ENCODE measurements at regions not wholly inside any gene's neighbourhood (a gene's known extent, or its start where the extent isn't known, plus 50 kb on each side); places are given as distances from the start of the nearest gene placed in this dataset.

- DNase-seq (no peak), ATAC-seq (no peak)
- Histone ChIP-seq H3K79me2 (ENCODE audit: low read length) (no peaks in the 10 kb centered on the region), H3F3A (ENCODE audit: low read length, unreplicated experiment) (no peaks in the 10 kb centered on the region), H3K9ac (ENCODE audit: low read length) (no peak overlapping the region), H4K20me1 (ENCODE audit: low read length) (no peaks in the 10 kb centered on the region), H3K27ac (ENCODE audit: low read length) (no peak overlapping the region), H3K9me3 (ENCODE audit: low read length) (no peaks in the 10 kb centered on the region), H3K4me2 (ENCODE audit: low read length) (no peak overlapping the region), H3K36me3 (ENCODE audit: low read depth, low read length) (no peaks in the 10 kb centered on the region), H3K9me2 (replicated peaks; ENCODE audit: low read length) (no peaks in the 10 kb centered on the region), H3K27me3 (ENCODE audit: low read length) (no peaks in the 10 kb centered on the region), H3K4me1 (ENCODE audit: insufficient read depth, low read length) (no peaks in the 10 kb centered on the region), H2AFZ (ENCODE audit: low read length) (no peak overlapping the region), H3K4me3 (ENCODE audit: low read length) (no peak overlapping the region)
- no TSS peak for BruUV-seq (replicated peaks)
- intact Hi-C loops (cut with micrococcal nuclease), result no loop called here
- POLR2A ChIA-PET (ENCODE audit: unreplicated experiment), result no interaction called here
- CTCF ChIA-PET, result no interaction called here
- TF ChIP-seq CTCF (conservative IDR thresholded peaks at IDR 0.05; ENCODE audit: low read depth, low read length) (no peak), EZH2 (IDR thresholded peaks at IDR 0.05; ENCODE audit: low read length, unreplicated experiment) (no peak), EZH2phosphoT487 (IDR thresholded peaks at IDR 0.05; ENCODE audit: borderline replicate concordance, low read length) (no peak)
Measured at GRCh38 chr2:184297085-184297484, 301.2 kb upstream of the ZNF804A start.

GRCh38 chr2:184302506-184302905 is 295.8 kb upstream of the ZNF804A start:
- Histone ChIP-seq H3K9me2 (replicated peaks; ENCODE audit: low read length) (no peaks in the 10 kb centered on the region), H3K79me2 (ENCODE audit: low read length) (no peaks in the 10 kb centered on the region), H3K27ac (ENCODE audit: low read length) (no peak overlapping the region), H3K9ac (ENCODE audit: low read length) (no peak overlapping the region), H3K9me3 (ENCODE audit: low read length) (no peaks in the 10 kb centered on the region), H3K4me2 (ENCODE audit: low read length) (no peak overlapping the region), H3F3A (ENCODE audit: low read length, unreplicated experiment) (no peaks in the 10 kb centered on the region), H4K20me1 (ENCODE audit: low read length) (no peaks in the 10 kb centered on the region), H3K27me3 (ENCODE audit: low read length) (no peaks in the 10 kb centered on the region), H3K36me3 (ENCODE audit: low read depth, low read length) (no peaks in the 10 kb centered on the region), H2AFZ (ENCODE audit: low read length) (no peak overlapping the region), H3K4me3 (ENCODE audit: low read length) (no peak overlapping the region), H3K4me1 (ENCODE audit: insufficient read depth, low read length) (no peaks in the 10 kb centered on the region)
- intact Hi-C loops (cut with micrococcal nuclease), result no loop called here
- TF ChIP-seq EZH2 (IDR thresholded peaks at IDR 0.05; ENCODE audit: low read length, unreplicated experiment), result no peak
- no peak for TF ChIP-seq EZH2phosphoT487 (IDR thresholded peaks at IDR 0.05; ENCODE audit: borderline replicate concordance, low read length)
- TF ChIP-seq CTCF (conservative IDR thresholded peaks at IDR 0.05; ENCODE audit: low read depth, low read length), result no peak
- CTCF ChIA-PET, result no interaction called here
- POLR2A ChIA-PET (ENCODE audit: unreplicated experiment), result no interaction called here
- no TSS peak for BruUV-seq (replicated peaks)
- peak; percentile 80 for ATAC-seq
- peak; percentile 7 for DNase-seq

- ATAC-seq (no peak), DNase-seq (no peak)
- Histone ChIP-seq H2AFZ (ENCODE audit: low read length) (no peak overlapping the region), H3K4me2 (ENCODE audit: low read length) (no peak overlapping the region), H3K9me2 (replicated peaks; ENCODE audit: low read length) (no peaks in the 10 kb centered on the region), H4K20me1 (ENCODE audit: low read length) (no peaks in the 10 kb centered on the region), H3K27ac (ENCODE audit: low read length) (no peak overlapping the region), H3K4me1 (ENCODE audit: insufficient read depth, low read length) (no peaks in the 10 kb centered on the region), H3K27me3 (ENCODE audit: low read length) (no peaks in the 10 kb centered on the region), H3K4me3 (ENCODE audit: low read length) (no peak overlapping the region), H3K36me3 (ENCODE audit: low read depth, low read length) (no peaks in the 10 kb centered on the region), H3K79me2 (ENCODE audit: low read length) (no peaks in the 10 kb centered on the region), H3K9ac (ENCODE audit: low read length) (no peak overlapping the region), H3K9me3 (ENCODE audit: low read length) (no peaks in the 10 kb centered on the region), H3F3A (ENCODE audit: low read length, unreplicated experiment) (no peaks in the 10 kb centered on the region)
- TF ChIP-seq CTCF (conservative IDR thresholded peaks at IDR 0.05; ENCODE audit: low read depth, low read length), result no peak
- no peak for TF ChIP-seq EZH2phosphoT487 (IDR thresholded peaks at IDR 0.05; ENCODE audit: borderline replicate concordance, low read length)
- no peak for TF ChIP-seq EZH2 (IDR thresholded peaks at IDR 0.05; ENCODE audit: low read length, unreplicated experiment)
- no TSS peak for BruUV-seq (replicated peaks)
- POLR2A ChIA-PET (ENCODE audit: unreplicated experiment), result no interaction called here
- intact Hi-C loops (cut with micrococcal nuclease), result no loop called here
- CTCF ChIA-PET, result no interaction called here
Measured at GRCh38 chr2:184304006-184304405, 294.3 kb upstream of the ZNF804A start.
